ENCODE measurements at regions not wholly inside any gene's neighbourhood (a gene's known extent, or its start where the extent isn't known, plus 50 kb on each side); places are given as distances from the start of the nearest gene placed in this dataset.
A peak's percentile ranks its signal among the peaks of the same experiment; 100 is the strongest.

- intact Hi-C loops (cut with DNase I) = no loop called here
- no peak for DNase-seq
Observed at GRCh38 chr4:10971800-10972401, 287.3 kb upstream of the CLNK start.

- intact Hi-C loops (cut with DNase I) = no loop called here
- no peak for DNase-seq
Observed at GRCh38 chr4:10965196-10965595, 280.6 kb upstream of the CLNK start.

DNA sequence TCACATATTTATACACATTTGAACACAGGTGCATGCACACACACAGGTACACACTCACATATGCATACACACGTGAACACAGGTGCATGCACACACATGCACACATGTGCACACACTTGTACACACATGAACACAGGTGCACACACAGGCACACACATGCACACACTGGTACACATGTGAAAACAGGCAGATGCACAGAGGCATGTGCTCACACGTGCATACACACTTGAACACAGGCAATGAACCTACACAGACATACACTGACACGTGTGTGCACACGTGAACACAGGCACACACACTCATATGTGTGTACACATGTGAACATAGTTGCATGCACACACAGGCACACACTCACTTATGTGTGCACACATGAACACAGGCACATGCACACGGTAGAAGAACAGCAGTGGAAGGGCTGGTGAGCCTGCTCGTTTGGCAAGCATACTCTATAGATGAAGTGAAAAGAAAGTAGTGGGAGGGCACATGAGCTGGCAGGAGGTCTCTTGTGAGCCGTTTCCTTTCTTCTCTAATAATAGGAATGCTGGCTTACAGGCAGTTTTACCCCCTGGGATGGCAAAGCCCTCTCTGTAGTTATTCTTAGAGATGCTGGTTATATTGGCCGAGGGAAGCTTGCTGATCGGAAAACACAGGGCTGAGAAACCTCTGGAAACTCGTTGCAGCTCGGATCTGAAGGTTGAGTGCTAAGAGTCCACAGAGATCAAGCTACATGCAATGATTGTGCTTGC, 279.6 kb upstream of the CLNK start:
- no peak for DNase-seq
- intact Hi-C loops (cut with DNase I) = no loop called here

- no peak for DNase-seq
- intact Hi-C loops (cut with DNase I) = no loop called here
Observed at GRCh38 chr4:10963241-10963640, 278.7 kb upstream of the CLNK start.

DNA sequence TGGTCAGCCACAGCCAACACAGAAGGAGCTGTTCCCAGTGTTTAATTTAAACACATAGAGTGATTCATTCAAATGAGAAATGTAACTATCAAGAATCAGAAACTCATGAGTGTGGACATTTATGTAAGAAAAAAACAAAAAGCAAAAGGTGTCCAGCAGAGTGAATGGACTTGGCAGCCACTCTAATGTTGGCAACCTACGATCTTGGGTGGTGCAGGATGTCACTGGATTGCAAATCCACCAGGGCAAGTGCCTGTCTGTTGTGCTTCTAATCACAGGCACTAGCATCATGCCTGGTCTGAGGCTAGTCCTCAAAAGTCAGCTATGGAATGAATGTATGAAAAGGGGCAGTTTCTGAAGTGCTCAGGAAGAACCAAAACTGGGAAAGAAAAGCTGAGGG, 277.7 kb upstream of the CLNK start:
- intact Hi-C loops (cut with DNase I) = no loop called here
- DNase-seq = no peak

GRCh38 chr4:10960389-10960788, 275.8 kb upstream of the CLNK start:
- no peak for DNase-seq
- intact Hi-C loops (cut with DNase I) = no loop called here

DNA sequence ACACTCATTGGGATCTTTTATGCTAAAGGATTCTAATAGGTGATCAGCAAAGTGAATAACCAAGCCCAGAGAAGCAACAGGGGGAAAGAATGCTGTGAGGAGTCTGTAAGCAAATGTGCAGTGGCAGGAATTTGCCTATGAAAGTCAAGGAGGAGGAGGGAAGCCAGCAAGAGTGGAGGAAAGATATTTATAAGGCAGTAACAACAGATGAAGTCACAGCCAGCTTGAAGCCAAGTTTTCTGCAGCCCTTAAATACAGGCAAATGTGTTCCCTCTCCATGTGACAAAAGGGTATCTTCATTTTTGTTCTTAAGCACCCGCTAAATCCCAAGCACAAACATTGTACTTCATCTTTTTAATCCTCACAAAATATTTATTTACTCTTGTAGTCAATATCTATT, 275.0 kb upstream of the CLNK start:
- no peak for DNase-seq
- intact Hi-C loops (cut with DNase I) = no loop called here

GRCh38 chr4:10958226-10958856, 273.8 kb upstream of the CLNK start:
- intact Hi-C loops (cut with DNase I) = no loop called here
- DNase-seq = no peak

DNA sequence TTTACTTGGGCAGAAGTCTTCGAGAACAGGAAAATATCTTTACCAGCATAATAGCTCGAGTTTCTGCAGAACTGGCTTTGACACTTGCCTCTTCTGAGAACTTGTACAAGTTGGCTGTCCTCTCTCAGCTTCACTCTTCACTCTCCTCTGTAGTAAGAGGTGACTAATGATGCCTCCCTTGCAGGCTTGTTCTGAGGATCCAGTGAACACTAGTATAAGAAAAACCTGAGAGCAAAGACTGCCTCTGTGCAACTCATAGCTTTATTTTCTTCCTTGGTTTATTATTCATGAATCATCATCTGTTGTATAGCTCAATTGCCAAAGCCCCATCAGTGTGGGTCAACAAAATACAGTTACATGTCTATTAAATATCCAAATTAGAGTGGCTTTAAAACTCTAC, 266.7 kb upstream of the CLNK start:
- DNase-seq = no peak
- intact Hi-C loops (cut with DNase I) = no loop called here

GRCh38 chr4:10949039-10949733, 264.6 kb upstream of the CLNK start:
- peak in 2 of 42 donors; percentile 2 to 4 for DNase-seq
- intact Hi-C loops (cut with DNase I) = no loop called here

GRCh38 chr4:10947898-10948297, 263.3 kb upstream of the CLNK start:
- DNase-seq = no peak
- intact Hi-C loops (cut with DNase I) = no loop called here

DNA sequence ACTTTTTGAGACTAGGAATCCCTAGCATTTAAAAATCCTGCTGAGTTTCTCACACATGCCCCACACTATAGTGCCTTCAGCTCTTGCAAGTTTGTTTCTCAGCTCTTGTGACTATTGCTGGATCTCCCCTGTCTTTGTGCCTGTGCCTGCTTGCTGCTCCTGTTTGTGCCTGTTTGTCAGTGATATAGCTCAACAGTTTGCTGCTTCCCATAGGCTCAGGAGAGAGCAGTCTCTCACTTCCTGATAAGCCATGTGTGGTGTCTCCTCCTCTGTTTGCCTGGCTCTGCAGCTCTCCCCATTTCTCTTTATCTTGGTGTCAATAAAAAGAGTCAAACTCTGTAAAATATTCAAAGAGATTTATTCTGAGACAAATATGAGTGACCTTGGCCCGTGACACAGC, 259.8 kb upstream of the CLNK start:
- no peak for DNase-seq
- intact Hi-C loops (cut with DNase I) = no loop called here

GRCh38 chr4:10942156-10942555, 257.6 kb upstream of the CLNK start:
- intact Hi-C loops (cut with DNase I) = no loop called here
- DNase-seq = no peak

- intact Hi-C loops (cut with DNase I) = no loop called here
- DNase-seq = no peak
Observed at GRCh38 chr4:10929818-10930217, 245.2 kb upstream of the CLNK start.

- no peak for DNase-seq
- intact Hi-C loops (cut with DNase I) = no loop called here
Observed at GRCh38 chr4:10925996-10926395, 241.4 kb upstream of the CLNK start.

- no peak for DNase-seq
- intact Hi-C loops (cut with DNase I) = no loop called here
Observed at GRCh38 chr4:10924274-10924673, 239.7 kb upstream of the CLNK start.

- no peak for DNase-seq
- intact Hi-C loops (cut with DNase I) = no loop called here
Observed at GRCh38 chr4:10917566-10917965, 233.0 kb upstream of the CLNK start.

DNA sequence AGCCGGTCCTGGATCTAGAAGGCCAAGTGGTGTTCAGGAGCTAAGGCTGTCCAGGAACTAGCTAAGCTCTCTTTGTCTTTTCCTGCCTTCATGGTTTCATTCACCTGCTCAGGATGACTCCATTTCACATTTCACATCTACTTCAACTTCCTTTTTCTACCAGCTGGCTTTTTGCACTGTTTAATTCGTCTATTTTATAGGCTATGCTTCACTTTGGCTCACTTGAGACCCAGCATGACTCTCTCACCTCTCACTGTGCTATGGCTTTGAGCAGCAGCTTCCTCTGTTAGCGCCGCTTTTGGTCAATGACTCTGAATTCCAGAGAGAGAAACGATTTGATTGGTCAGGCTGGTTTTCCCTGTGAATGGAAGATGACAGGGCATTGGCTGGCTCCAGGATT, 213.5 kb upstream of the CLNK start:
- no peak for DNase-seq
- intact Hi-C loops (cut with DNase I) = no loop called here

- intact Hi-C loops (cut with DNase I) = no loop called here
- no peak for DNase-seq
Observed at GRCh38 chr4:10897076-10897475, 212.5 kb upstream of the CLNK start.

GRCh38 chr4:10893395-10893794, 208.8 kb upstream of the CLNK start:
- DNase-seq = peak in 1 of 42 donors; percentile 3
- intact Hi-C loops (cut with DNase I) = no loop called here
